ENCODE measurements at regions not wholly inside any gene's neighbourhood (a gene's known extent, or its start where the extent isn't known, plus 50 kb on each side); places are given as distances from the start of the nearest gene placed in this dataset.

GRCh38 chr3:41089566-41089965 is 109.7 kb upstream of the CTNNB1 start:
- no peak for TF ChIP-seq CTCF (optimal IDR thresholded peaks at IDR 0.05 in 1 of 3, IDR thresholded peaks at IDR 0.05 in 1 of 3, conservative IDR thresholded peaks at IDR 0.05 in 1 of 3; ENCODE audit: extremely low read depth in 1 of 3, insufficient read depth in 2 of 3, low read length in 3 of 3)
- TF ChIP-seq EZH2 (IDR thresholded peaks at IDR 0.05; ENCODE audit: low read length) = no peak

Data from keratinocyte (primary cell).